Caco-2 (cell line): ENCODE measurements at regions not wholly inside any gene's neighbourhood (a gene's known extent, or its start where the extent isn't known, plus 50 kb on each side); places are given as distances from the start of the nearest gene placed in this dataset.

Experiments
- BruUV-seq: library from RNA; stranded (reverse); fragments of 400-500 nt; replicated peaks from 2 replicates; lab custom pipeline; 2021; lab: Mats Ljungman, UMichigan
- CTCF ChIA-PET: fragments of 300-600 bp; sonication (Branson Sonifier 250); formaldehyde crosslinking; loops from one replicate; lab custom pipeline; 2022; ENCODE audit warnings: antibody characterized with exemption; lab: Charles Lee
- POLR2A ChIA-PET: fragments of 300-600 bp; sonication (Branson Sonifier 250); formaldehyde crosslinking; loops from one replicate; lab custom pipeline; 2022; ENCODE audit warnings: antibody characterized with exemption; lab: Charles Lee
- DNase-seq, 2 experiments: peaks; one replicate each; pipeline versions ENCODE4 v3.0.0 to v3.0.0-alpha.2; 2020 to 2022
- H3K27me3 ChIP-seq: replicated peaks from 2 replicates; pipeline ENCODE4 v1.6.0; 2011; ENCODE audit warnings: low read length; ENCODE audit not compliant: control insufficient read depth, insufficient read depth
- H3K36me3 ChIP-seq: 2 replicates; pipeline ENCODE4 v1.5.1; 2011; ENCODE audit warnings: low read length; ENCODE audit not compliant: control insufficient read depth, insufficient read depth
- H3K4me1 ChIP-seq: fragments of 250-450 bp; sonication (Bioruptor Pico); 2 replicates; pipeline ENCODE4 v1.5.1; 2020; ENCODE audit warnings: mild to moderate bottlenecking
- H3K4me3 ChIP-seq: 2 replicates; pipeline ENCODE4 v1.5.1; 2011; ENCODE audit warnings: low read depth, mild to moderate bottlenecking, control low read depth, low read length
- H3K9me3 ChIP-seq: fragments of 250-450 bp; sonication (Bioruptor Pico); 2 replicates; pipeline ENCODE4 v1.5.1; 2020; ENCODE audit warnings: mild to moderate bottlenecking, moderate library complexity
- H3K27ac Mint-ChIP-seq: one replicate; pipeline ENCODE4 v1.8.0; 2022; ENCODE audit warnings: mixed read lengths; ENCODE audit not compliant: unreplicated experiment
- H3K27me3 Mint-ChIP-seq: one replicate; pipeline ENCODE4 v1.8.0; 2022; ENCODE audit warnings: mixed read lengths; ENCODE audit not compliant: insufficient read depth, unreplicated experiment
- H3K36me3 Mint-ChIP-seq: one replicate; pipeline ENCODE4 v1.8.0; 2022; ENCODE audit warnings: mild to moderate bottlenecking, mixed read lengths; ENCODE audit not compliant: insufficient read depth, unreplicated experiment
- H3K4me1 Mint-ChIP-seq: one replicate; pipeline ENCODE4 v1.8.0; 2022; ENCODE audit warnings: low read depth, mixed read lengths; ENCODE audit not compliant: unreplicated experiment
- H3K4me3 Mint-ChIP-seq: one replicate; pipeline ENCODE4 v1.8.0; 2022; ENCODE audit warnings: mild to moderate bottlenecking, moderate library complexity, mixed read lengths; ENCODE audit not compliant: unreplicated experiment
- H3K9me3 Mint-ChIP-seq: one replicate; pipeline ENCODE4 v1.8.0; 2022; ENCODE audit warnings: mixed read lengths; ENCODE audit not compliant: unreplicated experiment
- intact Hi-C: fragments of 100-400 bp; cut with micrococcal nuclease; formaldehyde crosslinking; loops from one replicate; pipeline ENCODE4 v1.10.0; 2022; ENCODE audit not compliant: unreplicated experiment
- TF ChIP-seq, protein P1 (sequence below), 2 experiments: fragments of 200-600 bp in 1 of 2; IDR thresholded peaks; 1 replicate in 1 of 2; 2 replicates in 1 of 2; pipeline versions ENCODE4 v1.5.1 to v1.8.0; 2011 to 2022; ENCODE audit warnings: antibody characterized with exemption in 1 of 2, control low read depth in 1 of 2, inconsistent platforms in 1 of 2, low read depth in 1 of 2, low read length in 1 of 2, mild to moderate bottlenecking in 1 of 2, moderate library complexity in 1 of 2; ENCODE audit not compliant: insufficient read depth in 1 of 2, severe bottlenecking in 1 of 2, unreplicated experiment in 1 of 2

DNA sequence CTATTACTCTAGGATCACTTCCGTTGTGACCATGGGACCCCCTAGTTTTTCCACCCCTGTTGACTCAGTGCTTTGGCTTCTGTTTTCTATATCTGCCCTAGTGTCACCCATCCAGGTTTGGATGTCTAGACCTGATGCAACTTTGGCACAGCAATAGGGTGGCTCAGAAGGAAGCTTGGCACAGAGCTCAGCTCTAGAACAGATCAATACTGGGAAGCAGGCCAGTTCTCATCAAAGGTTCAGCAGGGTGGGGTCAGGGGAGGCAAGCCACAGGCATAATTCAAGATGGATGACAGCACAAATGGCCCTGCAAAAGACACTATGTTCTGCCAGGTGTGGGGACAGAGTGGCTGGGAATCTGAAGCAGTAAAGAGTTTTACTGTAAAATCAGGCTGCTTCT is 74.2 kb upstream of the EGFL6 start:
- Histone ChIP-seq H3K36me3 (no peaks in the 10 kb centered on the region), H3K4me3 (no peak overlapping the region), H3K27me3 (no peaks in the 10 kb centered on the region), H3K9me3 (no peaks in the 10 kb centered on the region), H3K4me1 (no peaks in the 10 kb centered on the region)
- intact Hi-C loops, result no loop called here
- Mint-ChIP-seq H3K27ac (no peak overlapping the region), H3K36me3 (no peaks in the 10 kb centered on the region), H3K4me3 (no peak overlapping the region), H3K4me1 (no peaks in the 10 kb centered on the region), H3K9me3 (no peaks in the 10 kb centered on the region), H3K27me3 (no peaks in the 10 kb centered on the region)
- ChIA-PET POLR2A (no interaction called here), CTCF (no interaction called here)
- no peak for DNase-seq
- BruUV-seq, result no TSS peak
- TF ChIP-seq, protein P1, sequence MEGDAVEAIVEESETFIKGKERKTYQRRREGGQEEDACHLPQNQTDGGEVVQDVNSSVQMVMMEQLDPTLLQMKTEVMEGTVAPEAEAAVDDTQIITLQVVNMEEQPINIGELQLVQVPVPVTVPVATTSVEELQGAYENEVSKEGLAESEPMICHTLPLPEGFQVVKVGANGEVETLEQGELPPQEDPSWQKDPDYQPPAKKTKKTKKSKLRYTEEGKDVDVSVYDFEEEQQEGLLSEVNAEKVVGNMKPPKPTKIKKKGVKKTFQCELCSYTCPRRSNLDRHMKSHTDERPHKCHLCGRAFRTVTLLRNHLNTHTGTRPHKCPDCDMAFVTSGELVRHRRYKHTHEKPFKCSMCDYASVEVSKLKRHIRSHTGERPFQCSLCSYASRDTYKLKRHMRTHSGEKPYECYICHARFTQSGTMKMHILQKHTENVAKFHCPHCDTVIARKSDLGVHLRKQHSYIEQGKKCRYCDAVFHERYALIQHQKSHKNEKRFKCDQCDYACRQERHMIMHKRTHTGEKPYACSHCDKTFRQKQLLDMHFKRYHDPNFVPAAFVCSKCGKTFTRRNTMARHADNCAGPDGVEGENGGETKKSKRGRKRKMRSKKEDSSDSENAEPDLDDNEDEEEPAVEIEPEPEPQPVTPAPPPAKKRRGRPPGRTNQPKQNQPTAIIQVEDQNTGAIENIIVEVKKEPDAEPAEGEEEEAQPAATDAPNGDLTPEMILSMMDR (IDR thresholded peaks at IDR 0.05; ENCODE audit: insufficient read depth in 1 of 2, low read depth in 1 of 2, low read length in 1 of 2, severe bottlenecking in 1 of 2, unreplicated experiment in 1 of 2), result no peak

DNA sequence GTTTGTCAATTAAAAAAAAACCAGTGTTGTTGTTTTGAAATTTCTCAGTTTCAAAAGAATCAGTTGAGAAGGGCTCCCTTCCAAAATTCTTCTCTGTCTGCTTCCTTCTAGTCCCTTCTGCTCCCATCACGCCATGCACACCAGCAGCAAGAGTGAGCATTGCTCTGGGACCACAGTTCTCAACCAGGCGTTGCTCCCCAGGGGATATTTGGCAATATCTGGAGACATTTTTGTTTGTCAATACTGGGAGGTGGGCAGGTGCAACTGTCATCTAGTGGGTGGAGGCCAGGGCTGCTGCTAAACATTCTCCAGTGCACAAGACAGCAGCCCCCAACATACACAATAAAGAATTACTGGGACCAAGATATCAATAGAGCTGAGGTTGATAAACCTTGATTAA is 74.8 kb upstream of the EGFL6 start:
- TF ChIP-seq, protein P1 (IDR thresholded peaks at IDR 0.05; ENCODE audit: insufficient read depth in 1 of 2, low read depth in 1 of 2, low read length in 1 of 2, severe bottlenecking in 1 of 2, unreplicated experiment in 1 of 2), result no peak
- Mint-ChIP-seq H3K27me3 (no peaks in the 10 kb centered on the region), H3K4me1 (no peaks in the 10 kb centered on the region), H3K9me3 (no peaks in the 10 kb centered on the region), H3K36me3 (no peaks in the 10 kb centered on the region), H3K27ac (no peak overlapping the region), H3K4me3 (no peak overlapping the region)
- no peak for DNase-seq
- CTCF ChIA-PET, result no interaction called here
- no TSS peak for BruUV-seq
- Histone ChIP-seq H3K9me3 (no peaks in the 10 kb centered on the region), H3K4me3 (no peak overlapping the region), H3K36me3 (no peaks in the 10 kb centered on the region), H3K27me3 (no peaks in the 10 kb centered on the region), H3K4me1 (no peaks in the 10 kb centered on the region)
- intact Hi-C loops, result no loop called here
- POLR2A ChIA-PET, result no interaction called here

GRCh38 chrX:13493659-13494058 is 75.7 kb upstream of the EGFL6 start:
- POLR2A ChIA-PET, result no interaction called here

More at GRCh38 chrX:13493659-13494058, 75.7 kb upstream of the EGFL6 start:
- DNase-seq, result no peak
- H3K9me3 Mint-ChIP-seq, result no peaks in the 10 kb centered on the region
- no peak overlapping the region for H3K27ac Mint-ChIP-seq
- BruUV-seq, result no TSS peak
- H3K36me3 Mint-ChIP-seq, result peaks cover 1% of the 10 kb centered on the region
- H3K27me3 Mint-ChIP-seq, result no peaks in the 10 kb centered on the region
- TF ChIP-seq, protein P1 (IDR thresholded peaks at IDR 0.05; ENCODE audit: insufficient read depth in 1 of 2, low read depth in 1 of 2, low read length in 1 of 2, severe bottlenecking in 1 of 2, unreplicated experiment in 1 of 2), result no peak
- Histone ChIP-seq H3K27me3 (no peaks in the 10 kb centered on the region), H3K9me3 (no peaks in the 10 kb centered on the region), H3K4me3 (no peak overlapping the region), H3K4me1 (no peaks in the 10 kb centered on the region), H3K36me3 (no peaks in the 10 kb centered on the region)
- CTCF ChIA-PET, result no interaction called here
- H3K4me1 Mint-ChIP-seq, result no peaks in the 10 kb centered on the region
- intact Hi-C loops, result no loop called here
- no peak overlapping the region for H3K4me3 Mint-ChIP-seq
